ENCODE measurements at regions not wholly inside any gene's neighbourhood (a gene's known extent, or its start where the extent isn't known, plus 50 kb on each side); places are given as distances from the start of the nearest gene placed in this dataset.
"Not testable (repeated sequence)": the region's sequence is repeated elsewhere in the genome, so short reads cannot be mapped to it uniquely, and the experiment has no call there.

- H3K9me3 ChIP-seq (ENCODE audit: low read length); H2AFZ ChIP-seq (ENCODE audit: low read depth, low read length); H3K9me2 ChIP-seq (ENCODE audit: insufficient read depth, low read length); H3K79me2 ChIP-seq (replicated peaks; ENCODE audit: insufficient read depth, low read length); H3K9ac ChIP-seq (ENCODE audit: low read length); H3K27ac ChIP-seq (ENCODE audit: low read length); H3K4me2 ChIP-seq (ENCODE audit: low read length); H3K4me3 ChIP-seq (ENCODE audit: low read length); H4K20me1 ChIP-seq (ENCODE audit: insufficient read depth); H3K36me3 ChIP-seq (ENCODE audit: insufficient read depth, low read length); H3F3A ChIP-seq (ENCODE audit: insufficient read depth, low read length, poor library complexity, severe bottlenecking); H3K27me3 ChIP-seq (ENCODE audit: insufficient read depth, low read depth, low read length): not testable (repeated sequence)
Observed at GRCh38 chr2:89957236-89957635, 1265.8 kb downstream of the RPIA start.

- not testable (repeated sequence) for H3F3A ChIP-seq (ENCODE audit: insufficient read depth, low read length, poor library complexity, severe bottlenecking); H3K4me3 ChIP-seq (ENCODE audit: low read length); H3K27ac ChIP-seq (ENCODE audit: low read length); H2AFZ ChIP-seq (ENCODE audit: low read depth, low read length); H3K9me3 ChIP-seq (ENCODE audit: low read length); H3K36me3 ChIP-seq (ENCODE audit: insufficient read depth, low read length); H3K79me2 ChIP-seq (replicated peaks; ENCODE audit: insufficient read depth, low read length); H3K9ac ChIP-seq (ENCODE audit: low read length); H4K20me1 ChIP-seq (ENCODE audit: insufficient read depth); H3K27me3 ChIP-seq (ENCODE audit: insufficient read depth, low read depth, low read length); H3K4me2 ChIP-seq (ENCODE audit: low read length); H3K9me2 ChIP-seq (ENCODE audit: insufficient read depth, low read length)
Observed at GRCh38 chr2:89959729-89960378, 1268.4 kb downstream of the RPIA start.

- H3K9me2 ChIP-seq (ENCODE audit: insufficient read depth, low read length); H3F3A ChIP-seq (ENCODE audit: insufficient read depth, low read length, poor library complexity, severe bottlenecking); H3K9ac ChIP-seq (ENCODE audit: low read length); H3K4me2 ChIP-seq (ENCODE audit: low read length); H3K36me3 ChIP-seq (ENCODE audit: insufficient read depth, low read length); H3K9me3 ChIP-seq (ENCODE audit: low read length); H3K4me3 ChIP-seq (ENCODE audit: low read length); H3K79me2 ChIP-seq (replicated peaks; ENCODE audit: insufficient read depth, low read length); H3K27me3 ChIP-seq (ENCODE audit: insufficient read depth, low read depth, low read length); H2AFZ ChIP-seq (ENCODE audit: low read depth, low read length); H3K27ac ChIP-seq (ENCODE audit: low read length); H4K20me1 ChIP-seq (ENCODE audit: insufficient read depth): not testable (repeated sequence)
Observed at GRCh38 chr2:89960570-89960969, 1269.1 kb downstream of the RPIA start.

- H3K4me3 ChIP-seq (ENCODE audit: low read length); H3K4me2 ChIP-seq (ENCODE audit: low read length): not testable (repeated sequence)
Observed at GRCh38 chr2:89968567-89968966, 1277.1 kb downstream of the RPIA start.

GRCh38 chr2:89969190-89969589, 1277.7 kb downstream of the RPIA start:
- not testable (repeated sequence) for H3K27ac ChIP-seq (ENCODE audit: low read length); H3K9me2 ChIP-seq (ENCODE audit: insufficient read depth, low read length); H2AFZ ChIP-seq (ENCODE audit: low read depth, low read length); H3F3A ChIP-seq (ENCODE audit: insufficient read depth, low read length, poor library complexity, severe bottlenecking); H3K4me3 ChIP-seq (ENCODE audit: low read length); H3K9ac ChIP-seq (ENCODE audit: low read length); H3K4me2 ChIP-seq (ENCODE audit: low read length); H3K27me3 ChIP-seq (ENCODE audit: insufficient read depth, low read depth, low read length); H3K9me3 ChIP-seq (ENCODE audit: low read length); H3K79me2 ChIP-seq (replicated peaks; ENCODE audit: insufficient read depth, low read length); H3K36me3 ChIP-seq (ENCODE audit: insufficient read depth, low read length); H4K20me1 ChIP-seq (ENCODE audit: insufficient read depth)

More at GRCh38 chr2:89968567-89968966, 1277.1 kb downstream of the RPIA start:
- not testable (repeated sequence) for H3K27me3 ChIP-seq (ENCODE audit: insufficient read depth, low read depth, low read length); H3K9me2 ChIP-seq (ENCODE audit: insufficient read depth, low read length); H2AFZ ChIP-seq (ENCODE audit: low read depth, low read length); H4K20me1 ChIP-seq (ENCODE audit: insufficient read depth); H3K36me3 ChIP-seq (ENCODE audit: insufficient read depth, low read length); H3K27ac ChIP-seq (ENCODE audit: low read length); H3F3A ChIP-seq (ENCODE audit: insufficient read depth, low read length, poor library complexity, severe bottlenecking); H3K9me3 ChIP-seq (ENCODE audit: low read length); H3K9ac ChIP-seq (ENCODE audit: low read length); H3K79me2 ChIP-seq (replicated peaks; ENCODE audit: insufficient read depth, low read length)

- H3K79me2 ChIP-seq (replicated peaks; ENCODE audit: insufficient read depth, low read length); H3K36me3 ChIP-seq (ENCODE audit: insufficient read depth, low read length); H3K27ac ChIP-seq (ENCODE audit: low read length); H3F3A ChIP-seq (ENCODE audit: insufficient read depth, low read length, poor library complexity, severe bottlenecking); H3K4me3 ChIP-seq (ENCODE audit: low read length); H3K9ac ChIP-seq (ENCODE audit: low read length); H3K9me2 ChIP-seq (ENCODE audit: insufficient read depth, low read length); H3K9me3 ChIP-seq (ENCODE audit: low read length); H4K20me1 ChIP-seq (ENCODE audit: insufficient read depth); H2AFZ ChIP-seq (ENCODE audit: low read depth, low read length); H3K27me3 ChIP-seq (ENCODE audit: insufficient read depth, low read depth, low read length); H3K4me2 ChIP-seq (ENCODE audit: low read length): not testable (repeated sequence)
Observed at GRCh38 chr2:89973849-89974248, 1282.4 kb downstream of the RPIA start.

GRCh38 chr2:89979826-89980537, 1288.5 kb downstream of the RPIA start:
- not testable (repeated sequence) for H2AFZ ChIP-seq (ENCODE audit: low read depth, low read length); H3K79me2 ChIP-seq (replicated peaks; ENCODE audit: insufficient read depth, low read length); H4K20me1 ChIP-seq (ENCODE audit: insufficient read depth); H3K27ac ChIP-seq (ENCODE audit: low read length); H3K27me3 ChIP-seq (ENCODE audit: insufficient read depth, low read depth, low read length); H3F3A ChIP-seq (ENCODE audit: insufficient read depth, low read length, poor library complexity, severe bottlenecking); H3K4me2 ChIP-seq (ENCODE audit: low read length); H3K36me3 ChIP-seq (ENCODE audit: insufficient read depth, low read length); H3K9ac ChIP-seq (ENCODE audit: low read length); H3K4me3 ChIP-seq (ENCODE audit: low read length); H3K9me2 ChIP-seq (ENCODE audit: insufficient read depth, low read length); H3K9me3 ChIP-seq (ENCODE audit: low read length)

GRCh38 chr2:89982246-89982645, 1290.8 kb downstream of the RPIA start:
- not testable (repeated sequence) for H3K79me2 ChIP-seq (replicated peaks; ENCODE audit: insufficient read depth, low read length); H3K36me3 ChIP-seq (ENCODE audit: insufficient read depth, low read length)

More at GRCh38 chr2:89982246-89982645, 1290.8 kb downstream of the RPIA start:
- H3K27ac ChIP-seq (ENCODE audit: low read length); H3K4me2 ChIP-seq (ENCODE audit: low read length); H4K20me1 ChIP-seq (ENCODE audit: insufficient read depth); H3K9ac ChIP-seq (ENCODE audit: low read length); H2AFZ ChIP-seq (ENCODE audit: low read depth, low read length); H3K9me3 ChIP-seq (ENCODE audit: low read length); H3K27me3 ChIP-seq (ENCODE audit: insufficient read depth, low read depth, low read length); H3K9me2 ChIP-seq (ENCODE audit: insufficient read depth, low read length); H3F3A ChIP-seq (ENCODE audit: insufficient read depth, low read length, poor library complexity, severe bottlenecking); H3K4me3 ChIP-seq (ENCODE audit: low read length): not testable (repeated sequence)
